IMR-90 (cell line): ENCODE measurements at regions not wholly inside any gene's neighbourhood (a gene's known extent, or its start where the extent isn't known, plus 50 kb on each side); places are given as distances from the start of the nearest gene placed in this dataset.

Experiments
- ATAC-seq: fragments of 200-7000 bp; cut with Tn5 transposase; 2 replicates; pipeline ENCODE4 v1.9.1; 2020; ENCODE audit warnings: low read depth, mild to moderate bottlenecking, moderate library complexity
- BruUV-seq: library from RNA; stranded (reverse); fragments of 400-500 nt; replicated peaks from 2 replicates; lab custom pipeline; 2021; lab: Mats Ljungman, UMichigan
- CTCF ChIA-PET: fragments of 300-600 bp; formaldehyde crosslinking; extraction: SDS; loops from one replicate; lab custom pipeline; 2021; ENCODE audit warnings: antibody characterized with exemption; lab: Yijun Ruan, JAX
- POLR2A ChIA-PET: fragments of 300-600 bp; sonication (Branson Sonifier 250); formaldehyde crosslinking; loops from one replicate; lab custom pipeline; 2022; ENCODE audit warnings: antibody characterized with exemption; ENCODE audit not compliant: unreplicated experiment; lab: Charles Lee
- DNase-seq: peaks from one replicate; pipeline ENCODE4 v3.0.0; 2013
- H2AFZ ChIP-seq: replicated peaks from 2 replicates; pipeline ENCODE3; 2013; ENCODE audit warnings: low read length, mild to moderate bottlenecking; ENCODE audit not compliant: poor library complexity
- H2AK5ac ChIP-seq: 2 replicates; pipeline ENCODE4 v1.6.1; 2013; ENCODE audit warnings: low read depth, low read length, inconsistent platforms
- H2AK9ac ChIP-seq: replicated peaks from 2 replicates; pipeline ENCODE3; 2013; ENCODE audit warnings: mild to moderate bottlenecking, low read depth, low read length, moderate library complexity; ENCODE audit not compliant: poor library complexity
- H2BK120ac ChIP-seq: 2 replicates; pipeline ENCODE4 v1.6.1; 2013; ENCODE audit warnings: low read depth, low read length, inconsistent platforms
- H2BK15ac ChIP-seq: 3 replicates; pipeline ENCODE4 v1.6.1; 2013; ENCODE audit warnings: low read depth, low read length, inconsistent platforms
- H2BK20ac ChIP-seq: 2 replicates; pipeline ENCODE4 v1.6.1; 2013; ENCODE audit warnings: low read depth, mild to moderate bottlenecking, inconsistent platforms, low read length, moderate library complexity
- H2BK5ac ChIP-seq: 2 replicates; pipeline ENCODE4 v1.6.1; 2013; ENCODE audit warnings: mild to moderate bottlenecking, low read depth, low read length, inconsistent platforms; ENCODE audit not compliant: poor library complexity, severe bottlenecking
- H3K14ac ChIP-seq: replicated peaks from 2 replicates; pipeline ENCODE4 v1.6.1; 2013; ENCODE audit warnings: low read depth, low read length, inconsistent platforms
- H3K18ac ChIP-seq: 2 replicates; pipeline ENCODE4 v1.6.1; 2013; ENCODE audit warnings: low read depth, low read length, control low read depth
- H3K23ac ChIP-seq: 2 replicates; pipeline ENCODE4 v1.6.1; 2013; ENCODE audit warnings: low read depth, low read length, inconsistent platforms
- H3K27ac ChIP-seq: 2 replicates; pipeline ENCODE4 v1.5.1; 2013; ENCODE audit warnings: mild to moderate bottlenecking, control low read depth, low read length; ENCODE audit not compliant: insufficient read depth
- H3K27me3 ChIP-seq: 2 replicates; pipeline ENCODE4 v1.6.1; 2013; ENCODE audit warnings: low read length; ENCODE audit not compliant: control insufficient read depth, insufficient read depth
- H3K36me3 ChIP-seq: 2 replicates; pipeline ENCODE4 v1.6.1; 2013; ENCODE audit warnings: low read length, mixed read lengths; ENCODE audit not compliant: control insufficient read depth, insufficient read depth
- H3K4ac ChIP-seq: 2 replicates; pipeline ENCODE4 v1.6.1; 2013; ENCODE audit warnings: low read depth, low read length, inconsistent platforms
- H3K4me1 ChIP-seq: 2 replicates; pipeline ENCODE4 v1.6.1; 2013; ENCODE audit warnings: low read length, mixed read lengths; ENCODE audit not compliant: control insufficient read depth, insufficient read depth
- H3K4me2 ChIP-seq: 2 replicates; pipeline ENCODE4 v1.6.1; 2013; ENCODE audit warnings: low read depth, mild to moderate bottlenecking, control low read depth, low read length, moderate library complexity
- H3K4me3 ChIP-seq: 2 replicates; pipeline ENCODE4 v1.5.1; 2013; ENCODE audit warnings: low read depth, mild to moderate bottlenecking, control low read depth, low read length, moderate library complexity; ENCODE audit not compliant: insufficient read depth
- H3K56ac ChIP-seq: 2 replicates; pipeline ENCODE4 v1.6.1; 2013; ENCODE audit warnings: low read length, inconsistent platforms; ENCODE audit not compliant: insufficient read depth; ENCODE audit errors: extremely low read depth
- H3K79me1 ChIP-seq, 2 experiments: 2 replicates each; pipeline ENCODE4 v1.6.1; 2013; ENCODE audit warnings: low read length in 2 of 2, inconsistent platforms in 1 of 2, low read depth in 1 of 2
- H3K9ac ChIP-seq: 2 replicates; pipeline ENCODE4 v1.6.1; 2013; ENCODE audit warnings: low read depth, low read length, control low read depth
- H3K9me1 ChIP-seq: 2 replicates; pipeline ENCODE4 v1.6.1; 2013; ENCODE audit warnings: low read length, inconsistent platforms; ENCODE audit not compliant: insufficient read depth
- H3K9me3 ChIP-seq: 2 replicates; pipeline ENCODE4 v1.6.1; 2013; ENCODE audit warnings: low read length; ENCODE audit not compliant: control insufficient read depth, insufficient read depth
- H4K20me1 ChIP-seq: 2 replicates; pipeline ENCODE4 v1.6.1; 2013; ENCODE audit warnings: low read length, inconsistent platforms; ENCODE audit not compliant: insufficient read depth
- H4K5ac ChIP-seq: 2 replicates; pipeline ENCODE4 v1.6.1; 2013; ENCODE audit warnings: mild to moderate bottlenecking, low read depth, low read length, control low read depth
- H4K8ac ChIP-seq, 2 experiments: 2 replicates each; pipeline ENCODE4 v1.6.1; 2013; ENCODE audit warnings: low read depth in 2 of 2, low read length in 2 of 2, control low read depth in 1 of 2, inconsistent platforms in 1 of 2
- H4K91ac ChIP-seq: 2 replicates; pipeline ENCODE4 v1.6.1; 2013; ENCODE audit warnings: low read depth, low read length, inconsistent platforms; ENCODE audit not compliant: insufficient read depth
- BHLHE40 ChIP-seq: fragments of 150-350 bp; IDR thresholded peaks from 2 replicates; pipeline ENCODE4 v1.6.1; 2016; ENCODE audit warnings: mild to moderate bottlenecking, low read depth, low read length
- CHD1 ChIP-seq: IDR thresholded peaks from 2 replicates; pipeline ENCODE4 v1.6.1; 2012; ENCODE audit warnings: low read depth, low read length, improper control_type of control experiment
- FOS ChIP-seq: fragments of 150-350 bp; IDR thresholded peaks from 2 replicates; pipeline ENCODE4 v1.6.1; 2016; ENCODE audit warnings: low read depth, low read length
- MXI1 ChIP-seq: IDR thresholded peaks from 2 replicates; pipeline ENCODE4 v1.6.1; 2012; ENCODE audit warnings: low read depth, mild to moderate bottlenecking, low read length, moderate library complexity, borderline replicate concordance
- NFE2L2 ChIP-seq: fragments of 150-350 bp; IDR thresholded peaks from 2 replicates; pipeline ENCODE4 v1.6.1; 2016; ENCODE audit warnings: low read depth, mild to moderate bottlenecking, low read length
- POLR2A ChIP-seq: IDR thresholded peaks from 2 replicates; pipeline ENCODE4 v1.6.1; 2012; ENCODE audit warnings: mild to moderate bottlenecking, low read depth, low read length
- RAD21 ChIP-seq: IDR thresholded peaks from 2 replicates; pipeline ENCODE4 v1.6.1; 2012; ENCODE audit warnings: low read length, improper control_type of control experiment
- RCOR1 ChIP-seq: IDR thresholded peaks from 2 replicates; pipeline ENCODE4 v1.6.1; 2012; ENCODE audit warnings: mild to moderate bottlenecking, low read length, improper control_type of control experiment; ENCODE audit not compliant: insufficient replicate concordance
- RFX5 ChIP-seq: IDR thresholded peaks from 2 replicates; pipeline ENCODE4 v1.8.0; 2012; ENCODE audit warnings: low read depth, mild to moderate bottlenecking, low read length, moderate library complexity
- SMC3 ChIP-seq: fragments of 150-350 bp; IDR thresholded peaks from 2 replicates; pipeline ENCODE4 v1.6.1; 2016; ENCODE audit warnings: low read depth, mild to moderate bottlenecking, antibody characterized with exemption, low read length, moderate library complexity
- WGBS, 2 experiments: methylation state at CpG; one replicate each; pipeline versions ENCODE4 v1.1.5 to v1.1.7; 2013; ENCODE audit warnings: missing lambda C conversion rate in 2 of 2; ENCODE audit not compliant: insufficient read length in 1 of 2; ENCODE audit errors: extremely low coverage in 2 of 2; 5-methylcytosine and 5-hydroxymethylcytosine counted together
- dilution Hi-C: fragments of 300-500 bp; cut with HindIII; formaldehyde crosslinking; loops from one replicate; pipeline ENCODE4 v1.14.3; 2018; ENCODE audit warnings: low sequenced_read_pairs; ENCODE audit not compliant: unreplicated experiment
- in situ Hi-C: fragments of 300-500 bp; cut with MboI; formaldehyde crosslinking; loops from 3 replicates; pipeline ENCODE4 v1.14.3; 2019; ENCODE audit warnings: low sequenced_read_pairs, inconsistent platforms, mixed read lengths
- intact Hi-C: fragments of 100-400 bp; cut with micrococcal nuclease; formaldehyde crosslinking; loops from 2 replicates; pipeline ENCODE4 v1.10.0; 2022
- TF ChIP-seq, protein P1 (sequence below): fragments of 150-350 bp; IDR thresholded peaks from 2 replicates; pipeline ENCODE4 v1.6.1; 2016; ENCODE audit warnings: low read depth, mild to moderate bottlenecking, low read length, moderate library complexity, borderline replicate concordance
- TF ChIP-seq, protein P2 (sequence below): fragments of 150-350 bp; IDR thresholded peaks from 2 replicates; pipeline ENCODE4 v1.6.1; 2017; ENCODE audit warnings: mild to moderate bottlenecking, antibody characterized with exemption, low read length, low read depth
- TF ChIP-seq, protein P3 (sequence below): conservative IDR thresholded peaks from 2 replicates; pipeline ENCODE4 v1.5.1; 2012; ENCODE audit warnings: mild to moderate bottlenecking, low read depth, low read length, improper control_type of control experiment

GRCh38 chr15:53068636-53069035 lies 278.5 kb upstream of the ONECUT1 start:
- Histone ChIP-seq H2BK20ac (no peak overlapping the region), H3K79me1 (no peaks in the 10 kb centered on the region), H4K20me1 (no peaks in the 10 kb centered on the region), H4K5ac (no peak overlapping the region), H3K18ac (no peak overlapping the region), H2BK5ac (no peak overlapping the region), H2AK9ac (no peak overlapping the region), H3K4me2 (no peak overlapping the region), H3K9me1 (no peaks in the 10 kb centered on the region), H2BK15ac (no peak overlapping the region), H3K27me3 (no peaks in the 10 kb centered on the region), H2AFZ (no peak overlapping the region), H4K91ac (no peak overlapping the region), H3K56ac (no peak overlapping the region), H3K9me3 (peaks cover 31% of the 10 kb centered on the region), H3K14ac (no peak overlapping the region), H2AK5ac (no peak overlapping the region), H3K4ac (no peak overlapping the region), H3K4me1 (no peaks in the 10 kb centered on the region), H3K36me3 (no peaks in the 10 kb centered on the region), H3K9ac (no peak overlapping the region), H3K23ac (no peak overlapping the region), H3K27ac (no peak overlapping the region), H4K8ac (no peak overlapping the region), H2BK120ac (no peak overlapping the region), H3K4me3 (no peak overlapping the region)
- POLR2A ChIA-PET, result no interaction called here
- in situ Hi-C loops, result no loop called here
- CTCF ChIA-PET, result no interaction called here
- TF ChIP-seq NFE2L2, result no peak
- TF ChIP-seq, protein P1, sequence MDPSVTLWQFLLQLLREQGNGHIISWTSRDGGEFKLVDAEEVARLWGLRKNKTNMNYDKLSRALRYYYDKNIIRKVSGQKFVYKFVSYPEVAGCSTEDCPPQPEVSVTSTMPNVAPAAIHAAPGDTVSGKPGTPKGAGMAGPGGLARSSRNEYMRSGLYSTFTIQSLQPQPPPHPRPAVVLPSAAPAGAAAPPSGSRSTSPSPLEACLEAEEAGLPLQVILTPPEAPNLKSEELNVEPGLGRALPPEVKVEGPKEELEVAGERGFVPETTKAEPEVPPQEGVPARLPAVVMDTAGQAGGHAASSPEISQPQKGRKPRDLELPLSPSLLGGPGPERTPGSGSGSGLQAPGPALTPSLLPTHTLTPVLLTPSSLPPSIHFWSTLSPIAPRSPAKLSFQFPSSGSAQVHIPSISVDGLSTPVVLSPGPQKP, result no peak
- no peak for TF ChIP-seq RAD21
- TF ChIP-seq SMC3, result no peak
- TF ChIP-seq MXI1, result no peak
- no peak for TF ChIP-seq RFX5
- TF ChIP-seq, protein P2, sequence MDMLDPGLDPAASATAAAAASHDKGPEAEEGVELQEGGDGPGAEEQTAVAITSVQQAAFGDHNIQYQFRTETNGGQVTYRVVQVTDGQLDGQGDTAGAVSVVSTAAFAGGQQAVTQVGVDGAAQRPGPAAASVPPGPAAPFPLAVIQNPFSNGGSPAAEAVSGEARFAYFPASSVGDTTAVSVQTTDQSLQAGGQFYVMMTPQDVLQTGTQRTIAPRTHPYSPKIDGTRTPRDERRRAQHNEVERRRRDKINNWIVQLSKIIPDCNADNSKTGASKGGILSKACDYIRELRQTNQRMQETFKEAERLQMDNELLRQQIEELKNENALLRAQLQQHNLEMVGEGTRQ, result no peak
- TF ChIP-seq POLR2A, result no peak
- no peak for TF ChIP-seq FOS
- TF ChIP-seq RCOR1, result no peak
- TF ChIP-seq CHD1, result no peak
- TF ChIP-seq, protein P3, sequence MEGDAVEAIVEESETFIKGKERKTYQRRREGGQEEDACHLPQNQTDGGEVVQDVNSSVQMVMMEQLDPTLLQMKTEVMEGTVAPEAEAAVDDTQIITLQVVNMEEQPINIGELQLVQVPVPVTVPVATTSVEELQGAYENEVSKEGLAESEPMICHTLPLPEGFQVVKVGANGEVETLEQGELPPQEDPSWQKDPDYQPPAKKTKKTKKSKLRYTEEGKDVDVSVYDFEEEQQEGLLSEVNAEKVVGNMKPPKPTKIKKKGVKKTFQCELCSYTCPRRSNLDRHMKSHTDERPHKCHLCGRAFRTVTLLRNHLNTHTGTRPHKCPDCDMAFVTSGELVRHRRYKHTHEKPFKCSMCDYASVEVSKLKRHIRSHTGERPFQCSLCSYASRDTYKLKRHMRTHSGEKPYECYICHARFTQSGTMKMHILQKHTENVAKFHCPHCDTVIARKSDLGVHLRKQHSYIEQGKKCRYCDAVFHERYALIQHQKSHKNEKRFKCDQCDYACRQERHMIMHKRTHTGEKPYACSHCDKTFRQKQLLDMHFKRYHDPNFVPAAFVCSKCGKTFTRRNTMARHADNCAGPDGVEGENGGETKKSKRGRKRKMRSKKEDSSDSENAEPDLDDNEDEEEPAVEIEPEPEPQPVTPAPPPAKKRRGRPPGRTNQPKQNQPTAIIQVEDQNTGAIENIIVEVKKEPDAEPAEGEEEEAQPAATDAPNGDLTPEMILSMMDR, result no peak
- TF ChIP-seq BHLHE40, result no peak
- intact Hi-C loops, result no loop called here
- ATAC-seq, result no peak
- dilution Hi-C loops, result no loop called here
- 100% methylated on average over 1 of the region's 4 CpGs; no CpG with 5 or more reads in 1 of the 2 experiments for WGBS, 2 experiments
- BruUV-seq, result no TSS peak
- DNase-seq, result no peak
